DOHH2 (cell line): ENCODE measurements at regions not wholly inside any gene's neighbourhood (a gene's known extent, or its start where the extent isn't known, plus 50 kb on each side); places are given as distances from the start of the nearest gene placed in this dataset.

Source experiments
- H3F3A ChIP-seq: fragments of 200-600 bp; sonication (generic), shearing (Covaris generic); 2 replicates; pipeline ENCODE4 v1.6.0; 2016; ENCODE audit warnings: antibody characterized with exemption, mild to moderate bottlenecking; ENCODE audit not compliant: control insufficient read depth, insufficient read depth
- H3K27ac ChIP-seq: fragments of 200-600 bp; sonication (generic); 2 replicates; pipeline ENCODE4 v1.5.1; 2014; ENCODE audit warnings: low read depth, mild to moderate bottlenecking, low read length, moderate library complexity
- H3K27me3 ChIP-seq: fragments of 200-600 bp; sonication (generic); 2 replicates; pipeline ENCODE4 v1.6.1; 2014; ENCODE audit warnings: mild to moderate bottlenecking, low read length, mixed read lengths; ENCODE audit not compliant: control insufficient read depth
- H3K36me3 ChIP-seq: fragments of 200-600 bp; sonication (generic); 2 replicates; pipeline ENCODE4 v1.6.1; 2014; ENCODE audit warnings: mild to moderate bottlenecking, low read length, moderate library complexity, mixed read lengths; ENCODE audit not compliant: control insufficient read depth
- H3K4me1 ChIP-seq: fragments of 200-600 bp; sonication (generic); 2 replicates; pipeline ENCODE4 v1.6.1; 2014; ENCODE audit warnings: mild to moderate bottlenecking, low read length, mixed read lengths; ENCODE audit not compliant: control insufficient read depth
- H3K4me2 ChIP-seq: fragments of 200-600 bp; sonication (generic); 2 replicates; pipeline ENCODE4 v1.6.0; 2014; ENCODE audit warnings: mild to moderate bottlenecking, low read length, moderate library complexity
- H3K4me3 ChIP-seq: fragments of 200-600 bp; sonication (generic); 2 replicates; pipeline ENCODE4 v1.5.1; 2014; ENCODE audit warnings: mild to moderate bottlenecking, low read length, mixed read lengths
- H3K79me2 ChIP-seq: fragments of 200-600 bp; sonication (generic); 2 replicates; pipeline ENCODE4 v1.6.1; 2014; ENCODE audit warnings: mild to moderate bottlenecking, low read length, mixed read lengths; ENCODE audit not compliant: control insufficient read depth
- H3K9me2 ChIP-seq: fragments of 200-600 bp; sonication (generic); replicated peaks from 2 replicates; pipeline ENCODE4 v1.6.1; 2014; ENCODE audit warnings: mild to moderate bottlenecking, low read length, mixed read lengths; ENCODE audit not compliant: control insufficient read depth
- H3K9me3 ChIP-seq: fragments of 200-600 bp; sonication (generic); 2 replicates; pipeline ENCODE4 v1.6.1; 2014; ENCODE audit warnings: antibody characterized with exemption, low read length, mixed read lengths; ENCODE audit not compliant: control insufficient read depth, insufficient read depth
- H4K20me1 ChIP-seq: fragments of 200-600 bp; sonication (generic); 2 replicates; pipeline ENCODE4 v1.6.0; 2014; ENCODE audit warnings: low read depth, mild to moderate bottlenecking, antibody characterized with exemption, low read length, moderate library complexity; ENCODE audit not compliant: control insufficient read depth, insufficient read depth
- CTCF ChIP-seq: fragments of 200-600 bp; sonication (generic); IDR thresholded peaks from one replicate; pipeline ENCODE4 v1.5.1; 2014; ENCODE audit warnings: antibody characterized with exemption, mild to moderate bottlenecking, low read depth, low read length; ENCODE audit not compliant: poor library complexity, severe bottlenecking
- EZH2phosphoT487 ChIP-seq: fragments of 200-600 bp; sonication (generic); IDR thresholded peaks from 2 replicates; pipeline ENCODE4 v1.6.1; 2017; ENCODE audit warnings: borderline replicate concordance, mild to moderate bottlenecking, antibody characterized with exemption, low read length, moderate library complexity, mixed read lengths

DNA sequence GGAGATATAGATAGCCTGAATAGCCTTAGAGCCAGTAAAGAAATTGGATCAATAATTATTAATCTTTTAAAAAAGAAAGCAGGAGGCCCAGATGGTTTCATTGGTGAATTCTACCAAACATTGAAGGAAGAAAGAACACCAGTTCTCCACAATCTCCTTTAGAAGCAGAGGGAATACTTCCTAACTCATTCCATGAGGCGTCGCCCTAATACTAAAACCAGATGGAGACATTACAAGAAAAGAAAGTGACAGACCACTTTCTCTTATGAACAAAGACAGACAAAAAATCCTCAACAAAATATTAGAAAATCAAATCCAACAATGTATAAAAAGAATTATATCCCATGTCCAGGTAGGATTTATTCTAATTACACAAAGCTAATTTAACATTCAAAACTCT, 362.6 kb downstream of the BCAT1 start:
- H3K4me1 ChIP-seq = no peaks in the 10 kb centered on the region
- H3K36me3 ChIP-seq = no peaks in the 10 kb centered on the region
- H3K79me2 ChIP-seq = no peaks in the 10 kb centered on the region
- no peaks in the 10 kb centered on the region for H3K9me3 ChIP-seq
- no peaks in the 10 kb centered on the region for H3F3A ChIP-seq
- H3K4me2 ChIP-seq = no peak overlapping the region
- no peak overlapping the region for H3K27ac ChIP-seq
- TF ChIP-seq EZH2phosphoT487 (no peak), CTCF (no peak)
- H3K4me3 ChIP-seq = no peak overlapping the region
- H4K20me1 ChIP-seq = no peaks in the 10 kb centered on the region
- no peaks in the 10 kb centered on the region for H3K9me2 ChIP-seq
- H3K27me3 ChIP-seq = peaks cover 5% of the 10 kb centered on the region

- Histone ChIP-seq H4K20me1 (no peaks in the 10 kb centered on the region), H3K4me1 (no peaks in the 10 kb centered on the region), H3K9me3 (no peaks in the 10 kb centered on the region), H3K9me2 (no peaks in the 10 kb centered on the region), H3K27me3 (peaks cover 3% of the 10 kb centered on the region; the same call in 1 of the 2 replicates), H3K4me3 (no peak overlapping the region), H3K27ac (no peak overlapping the region), H3K36me3 (no peaks in the 10 kb centered on the region), H3K79me2 (no peaks in the 10 kb centered on the region), H3K4me2 (no peak overlapping the region), H3F3A (no peaks in the 10 kb centered on the region)
- TF ChIP-seq EZH2phosphoT487 (no peak), CTCF (no peak)
These were observed 364.7 kb downstream of the BCAT1 start for GRCh38 chr12:24584032-24584675.

- H3K4me1 ChIP-seq = no peaks in the 10 kb centered on the region
- no peaks in the 10 kb centered on the region for H3K9me2 ChIP-seq
- no peaks in the 10 kb centered on the region for H3K36me3 ChIP-seq
- no peaks in the 10 kb centered on the region for H4K20me1 ChIP-seq
- H3K27ac ChIP-seq = no peak overlapping the region
- H3K27me3 ChIP-seq = peaks cover 3% of the 10 kb centered on the region; the same call in 1 of the 2 replicates
- TF ChIP-seq CTCF = no peak
- TF ChIP-seq EZH2phosphoT487 = no peak
- H3F3A ChIP-seq = no peaks in the 10 kb centered on the region
- H3K4me3 ChIP-seq = no peak overlapping the region
- no peaks in the 10 kb centered on the region for H3K9me3 ChIP-seq
- H3K79me2 ChIP-seq = no peaks in the 10 kb centered on the region
- H3K4me2 ChIP-seq = no peak overlapping the region
These were observed 365.8 kb downstream of the BCAT1 start for GRCh38 chr12:24582954-24583601.
